Stomach (tissue), 8 donors: ENCODE measurements at regions not wholly inside any gene's neighbourhood (a gene's known extent, or its start where the extent isn't known, plus 50 kb on each side); places are given as distances from the start of the nearest gene placed in this dataset.
"Not testable (repeated sequence)": the region's sequence is repeated elsewhere in the genome, so short reads cannot be mapped to it uniquely, and the experiment has no call there.

ENCODE experiments used
- DNase-seq, 2 donors: peaks; one replicate each; pipeline versions ENCODE4 v3.0.0 to v3.0.0-alpha.2; 2013 to 2019
- H3K27ac ChIP-seq, 5 donors: fragments of 200-600 bp in 4 of 5; sonication (generic) in 4 of 5; one replicate each; pipeline ENCODE4 v1.5.1; 2013 to 2019; ENCODE audit warnings: mild to moderate bottlenecking in 1 of 5, moderate library complexity in 1 of 5
- H3K27me3 ChIP-seq, 3 donors: fragments of 200-600 bp; sonication (generic); one replicate each; pipeline ENCODE4 v1.5.1; 2017 to 2019; ENCODE audit warnings: mixed run types in 1 of 3
- H3K36me3 ChIP-seq, 4 donors: fragments of 200-600 bp; sonication (generic); 1 replicate in 3 of 4; 2 replicates in 1 of 4; pipeline ENCODE4 v1.5.1; 2016 to 2019
- H3K4me1 ChIP-seq, 4 donors: fragments of 200-600 bp; sonication (generic); one replicate each; pipeline ENCODE4 v1.5.1; 2016 to 2019
- H3K4me3 ChIP-seq, 4 donors: fragments of 200-600 bp; sonication (generic) in 3 of 4; one replicate each; pipeline ENCODE4 v1.5.1; 2016 to 2019; ENCODE audit warnings: mild to moderate bottlenecking in 1 of 4
- H3K9me3 ChIP-seq, 4 donors: fragments of 200-600 bp; sonication (generic); one replicate each; pipeline ENCODE4 v1.5.1; 2016 to 2019
- CTCF ChIP-seq, 7 experiments: fragments of 450-650 bp in 4 of 7; fragments of 200-600 bp in 3 of 7; sonication (generic) in 3 of 7; IDR thresholded peaks; one replicate each; pipeline ENCODE4 v1.5.1; 2016 to 2019; ENCODE audit warnings: antibody characterized with exemption in 7 of 7, control low read depth in 2 of 7, mild to moderate bottlenecking in 1 of 7
- EP300 ChIP-seq: sonication (generic); formaldehyde crosslinking; IDR thresholded peaks from one replicate; pipeline ENCODE4 v1.6.1; 2017; ENCODE audit warnings: antibody characterized with exemption
- POLR2A ChIP-seq, 4 donors: fragments of 450-650 bp; IDR thresholded peaks; one replicate each; pipeline ENCODE4 v1.6.1; 2016; ENCODE audit warnings: antibody characterized with exemption in 4 of 4, control low read depth in 2 of 4, mild to moderate bottlenecking in 1 of 4, moderate library complexity in 1 of 4
- POLR2AphosphoS5 ChIP-seq, 3 donors: sonication (generic); formaldehyde crosslinking; IDR thresholded peaks; one replicate each; pipeline ENCODE4 v1.6.1; 2016; ENCODE audit warnings: antibody characterized with exemption in 3 of 3
- WGBS, 5 donors: extraction: QIAGEN DNeasy Blood & Tissue Kit in 3 of 5; methylation state at CpG; one replicate each; pipeline versions ENCODE4 v1.1.5 to v1.1.7; 2013 to 2018; 5-methylcytosine and 5-hydroxymethylcytosine counted together
- intact Hi-C: fragments of 100-400 bp; cut with DNase I; formaldehyde crosslinking; loops from one replicate; pipeline ENCODE4 v1.15.1; 2023; ENCODE audit warnings: low total_unique reads
- donor health status: healthy with polysubstance abuse.
- donor health status: Bipolar disorder and iron deficiency.
- donor health status: healthy.

- Histone ChIP-seq H3K36me3 (no peaks in the 10 kb centered on the region), H3K4me3 (no peak overlapping the region), H3K27ac (no peak overlapping the region), H3K9me3 (no peaks in the 10 kb centered on the region), H3K27me3 (no peaks in the 10 kb centered on the region), H3K4me1 (no peaks in the 10 kb centered on the region)
- DNase-seq = no peak
- WGBS, 5 donors = 70 to 84% (median 75%) methylated on average over 3 of the region's 3 CpGs
- TF ChIP-seq EP300 = no peak
- TF ChIP-seq POLR2A (IDR thresholded peaks at IDR 0.05) = no peak
- TF ChIP-seq CTCF (IDR thresholded peaks at IDR 0.05) = no peak
- TF ChIP-seq POLR2AphosphoS5 (IDR thresholded peaks at IDR 0.05) = no peak
- intact Hi-C loops = no loop called here
Observed at GRCh38 chr14:66254038-66254437, 232.1 kb upstream of the CCDC196 start.

DNA sequence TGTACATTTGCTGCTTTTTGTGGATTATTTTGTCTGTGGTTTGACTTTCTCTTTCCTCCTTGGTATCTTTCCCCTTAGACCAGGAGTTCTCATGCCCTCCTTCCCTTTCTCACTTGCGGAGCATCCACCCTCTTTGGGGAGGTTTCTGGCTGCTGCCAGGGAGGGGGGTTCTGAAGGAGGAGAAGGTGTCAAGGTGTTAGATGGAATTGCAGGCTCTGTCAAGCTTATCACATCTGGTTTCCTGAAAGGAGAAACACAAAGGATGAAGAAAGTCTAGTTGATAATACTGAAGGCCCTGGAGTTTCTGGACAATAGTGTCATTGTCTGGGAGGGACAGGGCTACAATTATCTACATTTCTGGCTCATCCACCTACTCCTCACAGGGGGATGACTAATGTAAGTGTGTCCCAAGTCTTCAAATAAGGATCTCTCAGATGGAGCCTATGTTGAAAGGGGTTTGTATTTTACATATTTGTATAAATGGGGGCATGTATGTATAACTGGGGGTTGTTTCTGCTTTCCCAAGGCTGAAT, 217.3 kb upstream of the CCDC196 start:
- no peak for TF ChIP-seq EP300
- TF ChIP-seq POLR2AphosphoS5 (IDR thresholded peaks at IDR 0.05) = no peak
- no peak for TF ChIP-seq POLR2A (IDR thresholded peaks at IDR 0.05)
- no peak for TF ChIP-seq CTCF (IDR thresholded peaks at IDR 0.05)
- H3K4me3 ChIP-seq = no peak overlapping the region

GRCh38 chr14:66272221-66272620, 213.9 kb upstream of the CCDC196 start:
- intact Hi-C loops = no loop called here
- 75 to 96% (median 89%) methylated on average over 1 of the region's 1 CpG for WGBS, 5 donors

More for the DNA sequence above, 217.3 kb upstream of the CCDC196 start:
- no peaks in the 10 kb centered on the region for H3K4me1 ChIP-seq
- WGBS, 5 donors = 82 to 96% (median 88%) methylated on average over 1 of the region's 1 CpG
- no peaks in the 10 kb centered on the region for H3K27me3 ChIP-seq
- no peaks in the 10 kb centered on the region for H3K9me3 ChIP-seq
- no peak for DNase-seq
- H3K27ac ChIP-seq = no peak overlapping the region
- intact Hi-C loops = no loop called here
- no peaks in the 10 kb centered on the region for H3K36me3 ChIP-seq

GRCh38 chr14:66273261-66273832, 212.8 kb upstream of the CCDC196 start:
- Histone ChIP-seq H3K4me3 (no peak overlapping the region), H3K9me3 (no peaks in the 10 kb centered on the region), H3K4me1 (no peaks in the 10 kb centered on the region), H3K27ac (no peak overlapping the region), H3K36me3 (no peaks in the 10 kb centered on the region), H3K27me3 (no peaks in the 10 kb centered on the region)
- WGBS, 5 donors = 25 to 69% (median 55%) methylated on average over 1 of the region's 1 CpG; no CpG with 5 or more reads in 1 of the 5 donors
- intact Hi-C loops = no loop called here
- no peak for DNase-seq
- TF ChIP-seq CTCF (IDR thresholded peaks at IDR 0.05) = no peak
- TF ChIP-seq POLR2AphosphoS5 (IDR thresholded peaks at IDR 0.05) = no peak
- no peak for TF ChIP-seq EP300
- no peak for TF ChIP-seq POLR2A (IDR thresholded peaks at IDR 0.05)

More at GRCh38 chr14:66272221-66272620, 213.9 kb upstream of the CCDC196 start:
- Histone ChIP-seq H3K27ac (no peak overlapping the region), H3K4me1 (no peaks in the 10 kb centered on the region), H3K9me3 (no peaks in the 10 kb centered on the region), H3K36me3 (no peaks in the 10 kb centered on the region), H3K4me3 (no peak overlapping the region), H3K27me3 (no peaks in the 10 kb centered on the region)
- DNase-seq = no peak
- TF ChIP-seq POLR2A (IDR thresholded peaks at IDR 0.05) = no peak
- TF ChIP-seq POLR2AphosphoS5 (IDR thresholded peaks at IDR 0.05) = no peak

DNA sequence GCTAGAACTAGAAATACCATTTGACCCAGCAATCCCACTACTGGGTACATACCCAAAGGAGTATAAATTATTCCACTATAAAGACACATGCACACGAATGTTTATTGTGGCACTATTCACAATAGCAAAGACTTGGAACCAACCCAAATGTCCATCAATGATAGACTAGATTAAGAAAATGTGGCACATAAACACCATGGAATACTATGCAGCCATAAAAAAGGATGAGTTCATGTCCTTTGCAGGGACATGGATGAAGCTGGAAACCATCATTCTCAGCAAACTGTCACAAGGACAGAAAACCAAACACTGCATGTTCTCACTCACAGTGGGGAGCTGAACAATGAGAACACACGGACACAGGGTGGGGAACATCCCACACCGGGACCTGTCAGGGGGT, 207.8 kb upstream of the CCDC196 start:
- 84 to 95% (median 93%) methylated on average over 3 of the region's 3 CpGs for WGBS, 5 donors
- intact Hi-C loops, DNase-seq: not testable (repeated sequence)

More for the DNA sequence above, 207.8 kb upstream of the CCDC196 start:
- H3K27ac ChIP-seq, H3K27me3 ChIP-seq, H3K4me3 ChIP-seq, H3K36me3 ChIP-seq: not testable (repeated sequence)
- peaks cover 0 to 16% (median 0%) of the 10 kb centered on the region in 4 donors for H3K4me1 ChIP-seq
- peaks cover 0 to 13% (median 3%) of the 10 kb centered on the region in 4 donors for H3K9me3 ChIP-seq
